ENCODE measurements at regions not wholly inside any gene's neighbourhood (a gene's known extent, or its start where the extent isn't known, plus 50 kb on each side); places are given as distances from the start of the nearest gene placed in this dataset.
A peak's percentile ranks its signal among the peaks of the same experiment; 100 is the strongest.

DNA sequence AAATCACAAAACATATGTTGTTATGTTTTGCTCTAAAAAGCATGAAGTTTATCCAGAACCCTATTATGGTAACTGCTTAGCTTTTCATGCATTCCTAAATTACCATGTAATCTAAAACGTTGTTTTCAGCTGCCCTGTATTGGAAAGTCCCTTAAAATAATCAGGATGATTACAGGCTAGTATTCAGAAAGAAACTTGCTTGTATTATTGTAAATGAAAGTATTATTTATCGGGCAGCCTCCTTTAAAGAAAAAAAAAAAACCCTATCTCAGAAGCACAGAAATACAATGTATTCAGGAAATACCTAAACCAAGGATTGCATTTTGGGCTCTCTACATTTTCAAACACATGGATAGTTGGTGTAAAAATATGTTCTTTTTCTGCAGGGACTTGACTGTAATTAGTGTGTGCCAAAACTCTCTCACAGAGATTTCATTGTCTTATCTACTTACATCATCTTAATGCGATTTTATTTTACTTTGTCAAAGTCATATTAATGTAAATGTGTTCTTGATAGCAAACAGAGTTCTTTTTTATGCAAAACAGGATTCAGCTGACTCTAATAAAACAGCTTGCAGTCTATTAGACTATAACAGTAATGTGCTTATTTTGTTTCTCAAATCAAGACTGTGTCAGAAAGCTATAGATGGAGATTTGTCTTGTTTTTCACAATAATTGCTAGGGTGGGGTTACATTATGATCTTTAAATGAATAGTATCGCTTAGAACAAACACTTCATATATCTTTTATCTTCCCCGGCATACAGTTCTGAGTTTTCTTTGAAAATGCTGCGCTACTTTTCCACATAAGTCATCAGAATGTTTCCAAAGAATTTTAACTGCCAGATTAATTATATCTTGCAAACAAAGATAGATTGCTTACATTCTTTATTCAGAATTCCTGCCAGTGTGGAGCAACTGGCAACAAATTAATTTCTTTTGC lies 65.3 kb upstream of the ARID5B start:
- DNase-seq, result no peak
- intact Hi-C loops (cut with DNase I, micrococcal nuclease), result loop anchor here in 1 of 2 donors (5.0 kb wide), 1 partner anchor 84 kb away; no protein-coding TSS in a partner anchor

DNA sequence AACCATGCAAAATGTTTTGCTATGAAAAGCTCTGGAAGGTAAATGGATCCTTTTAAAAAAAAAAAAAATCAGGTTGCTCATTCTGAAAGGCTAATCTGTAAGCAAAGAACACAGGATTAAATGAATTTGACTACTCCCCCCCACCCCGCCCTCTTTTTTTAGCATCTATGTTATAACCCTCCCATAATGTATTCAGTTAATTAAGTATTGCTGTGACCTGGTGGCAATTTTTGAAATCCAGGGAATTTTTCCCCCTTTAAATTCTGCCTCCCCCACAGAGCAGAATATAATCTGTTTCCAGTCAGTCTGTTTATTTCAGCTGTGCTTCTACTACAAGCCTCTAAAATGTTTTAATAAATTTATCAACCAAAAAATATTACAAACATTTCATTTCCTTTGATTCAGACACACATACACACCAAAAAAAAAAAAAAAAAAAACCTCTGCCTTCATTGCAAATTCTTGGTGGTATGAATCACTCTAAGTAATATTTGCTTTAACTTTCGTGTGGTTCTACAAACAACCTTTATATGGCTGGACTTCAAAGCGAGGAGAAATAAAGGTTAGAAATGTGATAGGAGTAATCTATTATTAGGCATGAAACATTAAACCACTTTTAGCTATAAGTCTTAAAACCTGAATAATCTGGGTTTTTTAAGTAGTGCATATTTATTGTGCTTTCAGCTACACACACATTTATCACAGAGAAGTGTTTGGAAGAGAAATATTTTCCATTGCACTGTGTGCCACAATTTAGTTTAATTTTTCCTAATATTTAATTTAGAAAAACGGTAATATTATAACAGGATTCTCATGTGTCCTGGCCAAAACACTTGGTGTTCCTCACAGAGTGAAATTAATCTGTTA lies 64.4 kb upstream of the ARID5B start:
- peaks cover 28% of the 10 kb centered on the region for H3K4me1 ChIP-seq (ENCODE audit: low read depth)
- DNase-seq, result no peak
- peak; percentile 67 for ATAC-seq
- H3K36me3 ChIP-seq (ENCODE audit: low read depth), result no peaks in the 10 kb centered on the region
- no peak overlapping the region for H3K4me3 ChIP-seq
- TF ChIP-seq, protein P1, sequence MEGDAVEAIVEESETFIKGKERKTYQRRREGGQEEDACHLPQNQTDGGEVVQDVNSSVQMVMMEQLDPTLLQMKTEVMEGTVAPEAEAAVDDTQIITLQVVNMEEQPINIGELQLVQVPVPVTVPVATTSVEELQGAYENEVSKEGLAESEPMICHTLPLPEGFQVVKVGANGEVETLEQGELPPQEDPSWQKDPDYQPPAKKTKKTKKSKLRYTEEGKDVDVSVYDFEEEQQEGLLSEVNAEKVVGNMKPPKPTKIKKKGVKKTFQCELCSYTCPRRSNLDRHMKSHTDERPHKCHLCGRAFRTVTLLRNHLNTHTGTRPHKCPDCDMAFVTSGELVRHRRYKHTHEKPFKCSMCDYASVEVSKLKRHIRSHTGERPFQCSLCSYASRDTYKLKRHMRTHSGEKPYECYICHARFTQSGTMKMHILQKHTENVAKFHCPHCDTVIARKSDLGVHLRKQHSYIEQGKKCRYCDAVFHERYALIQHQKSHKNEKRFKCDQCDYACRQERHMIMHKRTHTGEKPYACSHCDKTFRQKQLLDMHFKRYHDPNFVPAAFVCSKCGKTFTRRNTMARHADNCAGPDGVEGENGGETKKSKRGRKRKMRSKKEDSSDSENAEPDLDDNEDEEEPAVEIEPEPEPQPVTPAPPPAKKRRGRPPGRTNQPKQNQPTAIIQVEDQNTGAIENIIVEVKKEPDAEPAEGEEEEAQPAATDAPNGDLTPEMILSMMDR (IDR thresholded peaks at IDR 0.05), result no peak
- no peaks in the 10 kb centered on the region for H3K9me3 ChIP-seq
- intact Hi-C loops (cut with DNase I, micrococcal nuclease), result loop anchor here in 1 of 2 donors (5.0 kb wide), 1 partner anchor 85 kb away; no protein-coding TSS in a partner anchor

More for the DNA sequence above, 65.3 kb upstream of the ARID5B start:
- TF ChIP-seq, protein P1 (IDR thresholded peaks at IDR 0.05), result no peak
- no peaks in the 10 kb centered on the region for H3K36me3 ChIP-seq (ENCODE audit: low read depth)
- no peak overlapping the region for H3K4me3 ChIP-seq
- ATAC-seq, result no peak
- H3K9me3 ChIP-seq, result no peaks in the 10 kb centered on the region
- peaks cover 28% of the 10 kb centered on the region for H3K4me1 ChIP-seq (ENCODE audit: low read depth)

DNA sequence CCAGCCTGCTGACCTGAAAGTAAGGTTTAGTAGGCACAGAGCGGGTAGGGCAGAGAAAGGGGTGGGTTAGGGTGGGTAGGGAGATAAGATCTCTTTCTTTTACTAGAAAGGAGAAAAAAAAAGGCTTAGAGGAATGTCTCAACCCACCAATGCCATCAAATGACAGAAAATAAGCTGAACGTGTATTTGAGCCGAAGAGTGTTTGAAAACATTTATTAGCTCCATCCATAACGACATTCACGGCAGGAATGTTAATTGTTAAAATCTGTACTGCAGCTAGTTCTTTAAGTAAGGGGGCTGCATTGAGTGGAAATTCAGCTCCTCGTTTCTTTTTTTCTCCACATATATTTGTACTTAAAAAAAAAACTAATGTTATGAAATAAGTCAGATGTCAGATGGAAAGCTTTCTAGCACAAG lies 63.7 kb upstream of the ARID5B start:
- ATAC-seq, result no peak
- no peaks in the 10 kb centered on the region for H3K36me3 ChIP-seq (ENCODE audit: low read depth)
- peaks cover 28% of the 10 kb centered on the region for H3K4me1 ChIP-seq (ENCODE audit: low read depth)
- H3K9me3 ChIP-seq, result no peaks in the 10 kb centered on the region
- TF ChIP-seq, protein P1 (IDR thresholded peaks at IDR 0.05), result no peak
- intact Hi-C loops (cut with DNase I, micrococcal nuclease), result loop anchor here in 1 of 2 donors (5.0 kb wide), 1 partner anchor 85 kb away; no protein-coding TSS in a partner anchor
- DNase-seq, result no peak
- H3K4me3 ChIP-seq, result no peak overlapping the region

DNA sequence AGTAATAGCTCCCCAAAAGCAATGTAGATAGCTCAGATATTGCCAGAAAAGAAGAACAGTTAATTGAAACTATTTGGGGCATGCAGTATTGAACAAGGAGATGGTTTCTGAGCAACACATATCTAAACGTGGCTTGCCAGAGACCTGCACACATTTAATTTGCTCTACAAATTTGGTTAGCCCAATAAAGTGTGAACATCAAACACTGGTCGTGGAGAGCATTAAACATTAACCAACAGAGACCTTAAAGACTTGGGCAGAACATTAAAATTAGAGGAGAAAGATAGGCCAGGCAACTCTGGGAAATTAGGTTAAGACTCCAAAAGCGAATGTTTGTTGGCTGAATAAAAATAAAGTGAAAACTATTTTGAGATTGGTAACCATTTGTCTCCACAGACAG lies 61.6 kb upstream of the ARID5B start:
- DNase-seq, result no peak
- peak; percentile 65 for ATAC-seq
- H3K9me3 ChIP-seq, result no peaks in the 10 kb centered on the region
- TF ChIP-seq, protein P1 (IDR thresholded peaks at IDR 0.05), result no peak
- no peak overlapping the region for H3K4me3 ChIP-seq
- peaks cover 27% of the 10 kb centered on the region for H3K4me1 ChIP-seq (ENCODE audit: low read depth)
- no peaks in the 10 kb centered on the region for H3K36me3 ChIP-seq (ENCODE audit: low read depth)
- intact Hi-C loops (cut with DNase I, micrococcal nuclease), result loop anchor here in 1 of 2 donors (5.0 kb wide), 1 partner anchor 88 kb away; no protein-coding TSS in a partner anchor

DNA sequence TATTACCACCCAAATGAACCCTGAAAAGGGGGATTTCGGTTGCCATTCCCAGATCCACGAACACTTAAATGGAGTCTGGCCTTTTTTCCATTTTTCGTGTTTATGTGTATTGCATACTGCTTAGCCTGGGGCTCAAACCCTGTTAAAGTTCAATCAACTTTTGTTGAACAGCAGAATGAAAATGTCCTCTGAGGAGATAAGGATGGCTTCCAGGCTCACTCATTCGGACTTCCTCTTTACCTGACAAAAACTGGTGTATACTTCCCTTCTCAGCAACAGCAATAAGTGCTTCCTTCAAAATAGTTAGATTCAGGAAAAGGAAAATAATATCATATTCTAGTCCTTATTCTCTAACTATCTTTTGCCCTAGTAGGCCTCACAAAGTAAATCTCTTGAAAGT lies 61.1 kb upstream of the ARID5B start:
- Histone ChIP-seq H3K4me1 (ENCODE audit: low read depth) (peaks cover 31% of the 10 kb centered on the region), H3K36me3 (ENCODE audit: low read depth) (no peaks in the 10 kb centered on the region), H3K9me3 (no peaks in the 10 kb centered on the region), H3K4me3 (no peak overlapping the region)
- DNase-seq, result no peak
- intact Hi-C loops (cut with DNase I, micrococcal nuclease), result no loop called here
- ATAC-seq, result no peak
- TF ChIP-seq, protein P1 (IDR thresholded peaks at IDR 0.05), result no peak
